NCI-H2029 treated with DMSO at 0.1 percent for 48 hours (cell line): ENCODE measurements at regions not wholly inside any gene's neighbourhood (a gene's known extent, or its start where the extent isn't known, plus 50 kb on each side); places are given as distances from the start of the nearest gene placed in this dataset.

Source experiments
- DNase-seq: peaks from one replicate; lab custom pipeline; 2025; lab: John Stamatoyannopoulos, UW

DNA sequence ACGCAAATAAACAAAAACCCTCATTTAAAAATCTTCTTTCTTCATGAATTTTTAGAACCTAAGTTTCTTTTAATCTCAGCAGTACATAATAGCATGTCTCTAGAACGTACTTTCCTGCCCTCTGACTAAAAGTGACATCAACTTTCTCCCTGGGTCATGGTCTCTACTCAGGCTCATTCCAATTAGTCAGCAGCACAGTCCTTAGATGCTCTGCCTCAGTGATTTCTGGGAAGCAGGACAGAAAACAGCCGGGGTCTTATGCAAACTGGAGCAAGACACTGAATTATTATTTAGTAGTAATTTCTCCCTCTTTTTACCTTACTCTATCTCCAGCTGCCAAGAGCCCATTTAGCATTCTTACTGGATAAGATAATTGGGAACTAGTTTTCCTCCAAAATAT, 365.2 kb downstream of the TUSC7 start:
- DNase-seq, result no peak

GRCh38 chr3:117079997-117080396, 370.4 kb downstream of the TUSC7 start:
- DNase-seq, result no peak

DNA sequence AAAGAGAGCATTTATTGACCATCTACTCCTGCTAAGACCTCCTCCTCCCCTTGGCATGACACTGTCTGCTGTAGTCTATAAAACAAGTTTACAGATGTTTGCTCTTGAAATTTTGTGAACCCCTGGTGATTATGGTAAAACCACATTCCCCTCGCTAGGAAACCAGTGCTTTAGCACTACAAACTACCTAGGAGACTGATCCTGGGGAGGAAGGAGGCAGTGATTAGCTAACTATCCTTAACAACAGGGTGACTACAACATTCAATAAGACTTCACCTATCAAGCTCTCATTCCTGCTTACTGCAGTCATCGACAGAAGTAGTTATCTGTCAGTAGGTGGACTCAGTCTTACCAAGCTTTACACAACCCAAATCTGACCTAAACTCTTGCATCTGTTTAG, 371.3 kb downstream of the TUSC7 start:
- DNase-seq, result no peak

DNA sequence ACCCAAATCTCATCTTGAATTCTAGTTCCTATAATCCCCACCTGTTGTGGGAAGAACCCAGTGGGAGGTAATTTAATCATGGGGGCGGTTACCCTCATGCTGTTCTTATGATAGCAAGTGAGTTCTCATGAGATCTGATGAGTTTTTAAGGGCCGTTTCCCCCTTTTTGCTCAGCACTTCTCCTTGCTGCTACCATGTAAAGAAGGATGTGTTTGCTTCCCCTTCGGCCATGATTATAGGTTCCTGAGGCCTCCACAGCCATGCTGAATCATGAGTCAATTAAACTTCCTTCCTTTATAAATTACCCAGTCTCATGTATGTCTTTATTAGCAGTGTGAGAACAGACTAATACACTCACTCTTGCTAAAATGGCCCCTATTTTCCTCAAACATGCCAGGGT, 374.7 kb downstream of the TUSC7 start:
- no peak for DNase-seq

DNA sequence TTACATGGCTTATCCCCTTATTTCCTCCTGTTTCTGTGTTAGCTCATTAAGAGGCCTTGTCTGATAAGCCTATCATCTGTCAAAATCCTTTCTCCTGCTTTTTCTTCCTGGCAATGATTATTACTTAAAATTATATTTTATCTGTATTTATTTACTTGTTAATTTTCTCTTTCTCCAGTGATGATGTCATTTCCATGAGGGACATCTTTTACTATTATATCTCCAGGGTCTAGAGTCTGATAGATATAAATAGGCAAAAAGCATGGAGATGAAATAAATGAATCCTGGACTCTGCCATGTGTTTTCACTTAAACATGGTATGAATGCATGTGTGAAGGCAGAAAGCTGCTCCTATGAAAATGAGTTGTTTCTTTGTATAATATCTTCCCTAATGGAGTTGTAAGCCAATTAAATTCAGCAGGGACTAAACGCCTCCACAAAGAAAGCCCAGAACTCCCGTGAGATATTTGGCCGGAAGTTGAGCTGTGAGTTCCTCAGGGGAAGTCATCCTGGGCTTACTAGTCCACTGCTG, 375.2 kb downstream of the TUSC7 start:
- no peak for DNase-seq

DNA sequence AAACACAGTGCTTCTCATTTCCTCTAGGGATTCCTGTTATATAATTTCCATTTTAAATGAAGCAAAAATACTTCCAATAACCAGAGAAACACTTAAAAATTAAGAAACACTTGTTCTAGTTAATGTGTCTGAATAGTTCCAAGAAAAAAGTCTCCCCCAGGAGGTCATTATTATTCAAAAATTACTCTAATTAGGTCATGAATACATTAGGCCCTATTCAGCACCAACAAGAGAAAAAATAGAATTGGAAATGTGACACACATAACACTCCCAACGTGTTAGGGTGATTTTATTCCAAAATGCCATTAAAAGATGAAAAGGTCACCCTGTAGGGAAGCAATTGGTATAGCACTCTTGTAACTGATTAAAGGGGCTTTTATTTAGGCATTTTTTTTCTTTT, 382.1 kb downstream of the TUSC7 start:
- DNase-seq, result no peak

GRCh38 chr3:117096549-117096948, 387.0 kb downstream of the TUSC7 start:
- no peak for DNase-seq

GRCh38 chr3:117097351-117097750, 387.8 kb downstream of the TUSC7 start:
- no peak for DNase-seq

GRCh38 chr3:117101697-117102096, 392.1 kb downstream of the TUSC7 start:
- DNase-seq, result no peak

GRCh38 chr3:117102426-117102825, 392.8 kb downstream of the TUSC7 start:
- DNase-seq, result no peak

DNA sequence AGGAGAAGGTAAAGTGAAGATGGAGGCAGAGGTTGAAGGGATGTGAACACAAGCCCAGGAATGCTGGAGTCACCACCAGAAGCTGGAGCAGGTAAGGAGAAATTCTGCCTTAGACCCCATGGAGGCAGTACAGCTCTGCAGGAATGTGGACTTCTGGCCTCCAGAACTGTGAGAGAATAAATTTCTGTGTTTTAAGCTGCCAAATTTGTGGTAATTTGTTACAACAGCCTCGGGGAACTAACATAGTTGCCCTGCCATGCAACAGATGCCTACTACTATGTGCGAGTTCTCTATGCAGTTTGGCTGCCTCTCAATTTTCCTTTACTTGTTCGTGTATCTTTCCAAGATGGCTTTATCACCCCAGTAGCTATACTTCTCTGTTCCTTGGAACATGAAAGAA, 394.1 kb downstream of the TUSC7 start:
- no peak for DNase-seq

- DNase-seq, result no peak
Observed at GRCh38 chr3:117104381-117104780, 394.8 kb downstream of the TUSC7 start.

DNA sequence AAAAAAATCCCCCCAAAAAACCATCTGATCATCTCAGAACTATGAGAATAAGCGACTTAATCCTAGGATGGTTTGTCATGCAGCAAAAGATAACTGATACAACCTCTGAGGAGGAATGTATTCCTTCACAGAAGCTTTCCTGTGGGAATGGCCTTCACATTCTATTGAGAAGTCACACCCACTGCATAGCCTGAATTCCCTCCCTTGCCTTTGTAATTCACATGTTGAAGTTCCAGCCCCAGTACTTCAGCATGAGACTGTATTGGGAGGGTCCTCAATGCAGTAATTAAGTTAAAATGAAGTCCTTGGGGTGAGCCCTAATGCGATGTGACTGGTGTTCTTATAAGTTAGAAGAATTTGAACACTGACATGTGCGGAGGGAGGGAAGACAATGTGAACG, 395.2 kb downstream of the TUSC7 start:
- DNase-seq, result no peak

DNA sequence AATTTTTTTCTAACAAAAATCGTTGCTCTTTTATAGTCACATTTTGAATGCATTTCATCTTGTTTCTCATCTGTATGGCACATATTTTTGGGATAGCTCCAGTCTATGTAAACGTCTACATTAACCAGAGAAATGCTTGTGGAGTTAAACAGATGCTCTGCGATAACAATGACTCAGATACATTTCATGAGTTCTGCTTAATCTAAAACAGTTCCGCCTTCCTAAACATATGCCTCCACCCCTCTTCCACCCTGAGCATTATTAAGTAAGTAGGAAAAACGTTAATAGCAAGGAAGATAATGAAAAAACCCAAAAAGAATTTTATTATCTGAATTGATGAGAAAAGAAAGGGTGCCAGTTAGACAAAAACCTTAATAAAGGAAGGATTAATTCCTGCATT, 396.1 kb downstream of the TUSC7 start:
- DNase-seq, result no peak

DNA sequence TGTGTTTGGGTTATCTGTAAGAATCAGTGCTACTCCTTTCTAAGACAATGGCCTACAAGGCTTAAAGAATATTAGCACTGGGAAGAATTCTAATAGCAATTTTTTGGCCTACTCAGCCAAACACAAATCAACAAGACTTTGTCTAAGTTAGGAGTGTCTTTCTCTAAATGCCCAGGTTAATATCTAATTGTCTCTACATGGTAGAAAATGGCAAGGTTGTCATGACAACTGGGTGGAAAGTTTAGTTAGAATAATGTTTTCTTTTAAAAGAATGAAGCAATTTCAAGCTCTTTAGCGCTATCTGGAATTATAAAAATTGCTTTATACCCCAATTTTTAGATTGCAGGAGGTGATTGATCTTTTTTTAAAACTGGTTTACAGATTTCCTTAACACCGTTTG, 396.8 kb downstream of the TUSC7 start:
- no peak for DNase-seq

- no peak for DNase-seq
Observed at GRCh38 chr3:117107946-117108345, 398.4 kb downstream of the TUSC7 start.

DNA sequence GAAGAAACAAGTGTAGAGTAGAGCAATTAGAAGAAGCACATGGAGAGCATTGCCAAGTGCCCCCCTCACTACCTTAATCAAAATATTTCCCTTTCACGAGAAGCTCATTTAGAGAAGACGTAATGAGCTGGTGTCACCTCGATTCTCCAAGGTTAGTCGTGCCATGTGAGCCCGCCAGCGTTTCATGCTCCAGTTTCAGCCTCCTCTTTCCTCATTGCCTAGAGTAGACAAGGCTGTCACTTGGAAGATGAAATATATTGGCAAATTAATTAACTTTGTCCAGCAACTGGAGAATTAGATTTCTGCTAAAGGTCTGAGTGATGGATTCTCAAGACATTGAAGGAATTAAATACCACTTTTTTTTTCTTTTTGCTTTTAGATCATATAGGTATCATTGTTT, 399.6 kb downstream of the TUSC7 start:
- no peak for DNase-seq

GRCh38 chr3:117114517-117115265, 405.1 kb downstream of the TUSC7 start:
- DNase-seq, result no peak

GRCh38 chr3:117117188-117117936, 407.8 kb downstream of the TUSC7 start:
- no peak for DNase-seq

DNA sequence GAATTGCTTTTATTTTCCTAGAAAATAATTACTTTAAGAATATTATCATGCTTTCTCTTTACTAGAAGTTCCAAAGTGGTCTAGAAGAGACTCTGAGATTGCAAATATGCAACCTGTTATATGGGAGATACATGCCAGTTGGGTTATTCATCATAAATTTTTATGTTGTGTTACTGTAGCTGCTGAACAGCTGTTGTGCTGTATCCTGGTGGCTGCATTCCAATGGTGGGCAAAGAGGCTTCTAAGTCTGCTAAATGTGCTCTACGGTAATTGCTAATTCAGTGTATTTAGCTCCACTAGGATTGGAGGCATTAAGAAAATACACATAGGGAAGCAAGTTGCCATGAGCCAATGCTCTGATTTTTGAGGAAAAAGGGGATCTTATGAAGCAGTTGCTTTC, 409.0 kb downstream of the TUSC7 start:
- no peak for DNase-seq

DNA sequence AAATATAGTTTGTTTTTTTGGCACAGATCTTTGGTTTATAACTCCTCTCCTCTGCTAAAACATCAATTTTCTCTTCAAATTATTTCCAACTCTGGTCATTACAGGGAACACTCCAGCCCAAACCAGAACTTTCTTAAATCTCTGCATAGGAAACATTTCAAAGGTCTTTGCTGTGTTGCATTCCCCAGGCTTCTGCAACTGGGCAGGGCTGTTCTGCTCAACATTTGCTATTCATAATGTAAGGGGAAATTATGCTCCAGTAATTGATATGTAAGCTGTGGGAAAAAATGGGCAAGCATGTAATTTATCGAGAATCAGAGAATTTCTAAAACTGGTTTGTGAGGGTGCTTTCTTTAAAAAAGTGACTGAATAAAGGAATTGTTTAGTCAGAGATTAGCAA, 410.4 kb downstream of the TUSC7 start:
- DNase-seq, result no peak

- no peak for DNase-seq
Observed at GRCh38 chr3:117122609-117123008, 413.0 kb downstream of the TUSC7 start.

DNA sequence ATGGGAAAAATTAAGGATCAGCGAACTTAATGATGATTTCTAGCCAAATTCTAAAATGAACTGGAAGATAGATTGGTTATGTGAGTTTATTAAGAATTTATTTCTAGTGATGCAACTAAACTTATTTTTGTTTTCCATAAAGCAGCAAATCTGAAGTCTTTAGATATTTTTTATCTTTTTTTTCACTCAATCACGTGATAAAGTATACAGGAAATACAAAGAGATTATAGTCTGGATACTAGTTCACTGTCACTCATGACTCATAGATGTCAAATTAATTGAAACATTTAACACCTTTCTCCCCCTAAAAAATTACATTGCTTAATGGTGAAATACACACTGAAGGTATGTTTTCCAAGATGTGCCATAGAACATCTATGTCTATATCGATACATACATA, 416.9 kb downstream of the TUSC7 start:
- DNase-seq, result no peak
